GM18526 (cell line): ENCODE measurements at regions not wholly inside any gene's neighbourhood (a gene's known extent, or its start where the extent isn't known, plus 50 kb on each side); places are given as distances from the start of the nearest gene placed in this dataset.

Source experiments
- POLR2A ChIP-seq: IDR thresholded peaks from 3 replicates; pipeline ENCODE4 v1.6.1; 2011; ENCODE audit not compliant: insufficient read length; ENCODE audit errors: extremely low read depth

- no peak for TF ChIP-seq POLR2A
Observed at GRCh38 chr9:36759141-36759540, 186.4 kb downstream of the MELK start.

DNA sequence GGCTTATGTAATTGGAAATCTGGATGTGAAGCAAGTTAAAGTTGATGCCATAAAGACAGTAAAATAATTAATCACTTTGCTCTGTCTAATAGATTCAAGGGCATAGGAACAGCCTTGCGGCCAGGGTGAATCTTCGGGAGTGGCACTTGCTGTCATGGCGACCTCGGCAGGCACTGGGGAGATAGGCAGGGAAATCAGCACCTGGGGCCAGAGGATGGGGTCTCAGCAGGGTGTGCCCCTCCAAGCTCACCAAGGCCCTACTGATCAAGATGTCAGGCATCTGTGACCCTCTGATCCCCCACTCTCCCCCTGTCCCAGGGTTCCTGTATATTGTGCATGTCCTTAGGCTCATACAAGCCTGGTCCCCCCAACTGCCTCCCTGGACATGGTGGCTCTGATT, 187.3 kb downstream of the MELK start:
- no peak for TF ChIP-seq POLR2A

GRCh38 chr9:36760667-36761420, 188.1 kb downstream of the MELK start:
- TF ChIP-seq POLR2A: no peak

GRCh38 chr9:36762958-36763357, 190.3 kb downstream of the MELK start:
- TF ChIP-seq POLR2A: no peak

GRCh38 chr9:36763778-36764177, 191.1 kb downstream of the MELK start:
- TF ChIP-seq POLR2A: no peak

- TF ChIP-seq POLR2A: no peak
Observed at GRCh38 chr9:36764364-36765076, 191.8 kb downstream of the MELK start.

DNA sequence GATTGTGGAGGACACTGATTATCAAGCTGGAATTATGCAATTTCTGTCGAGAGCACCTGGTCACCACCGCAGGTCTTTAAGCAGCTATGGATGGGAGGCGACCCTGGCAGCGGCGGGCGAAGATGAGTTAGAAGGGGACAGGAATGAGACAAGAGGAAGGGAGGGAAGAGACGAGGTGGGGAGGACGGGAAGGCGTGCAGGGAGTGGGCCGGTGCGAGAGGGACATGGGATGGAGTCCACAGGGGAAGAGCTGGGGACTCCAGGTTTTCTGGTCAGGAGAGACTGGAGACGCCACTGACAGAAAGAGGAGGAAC, 192.3 kb downstream of the MELK start:
- TF ChIP-seq POLR2A: no peak

DNA sequence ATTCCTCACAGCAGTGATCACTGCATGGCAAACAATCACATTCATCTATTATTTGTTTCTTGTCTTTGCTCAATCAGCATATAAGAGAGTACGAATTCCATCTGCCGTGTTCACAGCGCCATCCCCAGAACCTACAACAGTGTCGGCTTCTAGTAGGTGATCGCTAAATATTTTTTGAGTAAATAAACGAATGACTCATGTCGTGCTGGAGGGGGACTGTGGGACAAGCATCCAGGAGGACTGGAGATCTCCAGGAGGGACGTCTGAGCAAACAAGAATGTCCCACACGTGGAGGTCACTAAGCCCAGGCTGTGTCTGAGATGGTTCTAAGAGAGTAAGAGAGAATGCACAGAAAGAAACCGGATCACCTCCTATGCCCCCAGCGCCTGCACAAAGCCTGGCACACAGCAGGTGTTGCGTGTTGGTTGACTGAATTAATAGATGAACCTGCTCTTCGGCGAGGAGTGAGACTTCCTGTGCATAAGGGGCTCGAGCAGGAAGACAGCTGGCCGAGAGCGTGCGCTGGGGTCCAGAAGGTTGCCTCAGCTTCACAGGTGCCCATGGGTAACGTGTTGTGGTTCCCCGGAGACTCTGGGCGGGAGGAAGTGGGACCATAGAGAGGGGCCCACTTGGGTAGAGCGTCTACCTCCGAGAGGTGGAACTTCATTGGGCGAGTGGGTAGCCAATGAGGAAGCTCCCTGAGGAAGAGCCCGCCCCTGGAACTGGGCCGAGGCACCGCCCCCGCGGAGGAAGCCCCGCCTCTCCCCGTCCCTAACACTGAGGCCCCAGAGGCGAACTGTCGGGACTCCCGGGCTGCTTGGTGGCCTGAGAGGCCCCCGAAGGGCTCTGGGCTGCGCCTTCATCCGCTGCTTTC, 193.0 kb downstream of the MELK start:
- TF ChIP-seq POLR2A: peak; percentile 66

DNA sequence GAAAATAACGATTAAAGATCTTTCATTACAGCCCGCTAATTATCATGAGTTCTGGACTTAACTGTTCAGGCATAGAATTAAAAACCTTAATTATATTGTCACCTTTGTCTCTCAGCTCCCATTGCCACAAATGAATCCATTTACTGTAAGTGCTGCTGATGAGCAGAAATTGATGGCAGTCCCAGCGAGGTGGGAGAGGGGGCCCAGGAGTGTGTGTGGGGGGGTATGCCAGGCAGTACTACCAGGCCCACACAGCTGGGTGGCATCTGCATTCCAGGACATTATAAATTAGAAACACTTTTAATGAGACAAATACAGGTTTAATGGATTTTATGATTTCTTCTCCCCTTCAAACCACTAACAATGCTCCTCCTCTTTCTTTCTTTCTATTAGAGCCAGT, 196.0 kb downstream of the MELK start:
- TF ChIP-seq POLR2A: no peak

GRCh38 chr9:36770025-36770424, 197.3 kb downstream of the MELK start:
- TF ChIP-seq POLR2A: no peak

- TF ChIP-seq POLR2A: no peak
Observed at GRCh38 chr9:36772449-36773403, 200.0 kb downstream of the MELK start.

DNA sequence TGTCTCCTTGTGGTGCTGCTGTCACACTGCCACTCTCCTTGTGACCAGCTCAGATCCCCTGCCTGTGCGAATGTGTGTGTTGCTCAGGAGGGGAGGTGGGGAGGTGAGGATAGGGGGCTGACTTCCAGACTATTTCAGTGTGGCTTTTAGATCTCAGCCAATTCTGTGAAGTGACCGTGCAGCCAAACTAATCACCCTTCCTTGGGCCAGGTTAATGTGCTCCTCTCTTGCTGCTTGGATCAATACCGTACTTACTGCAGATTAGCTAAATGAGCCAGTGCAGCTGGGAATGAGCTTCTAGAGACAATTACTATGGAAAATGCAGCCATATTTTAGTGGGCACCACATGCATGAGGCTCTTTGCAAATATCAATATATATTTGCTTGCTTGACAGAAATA, 206.0 kb downstream of the MELK start:
- no peak for TF ChIP-seq POLR2A

GRCh38 chr9:36779582-36779981, 206.9 kb downstream of the MELK start:
- TF ChIP-seq POLR2A: no peak

DNA sequence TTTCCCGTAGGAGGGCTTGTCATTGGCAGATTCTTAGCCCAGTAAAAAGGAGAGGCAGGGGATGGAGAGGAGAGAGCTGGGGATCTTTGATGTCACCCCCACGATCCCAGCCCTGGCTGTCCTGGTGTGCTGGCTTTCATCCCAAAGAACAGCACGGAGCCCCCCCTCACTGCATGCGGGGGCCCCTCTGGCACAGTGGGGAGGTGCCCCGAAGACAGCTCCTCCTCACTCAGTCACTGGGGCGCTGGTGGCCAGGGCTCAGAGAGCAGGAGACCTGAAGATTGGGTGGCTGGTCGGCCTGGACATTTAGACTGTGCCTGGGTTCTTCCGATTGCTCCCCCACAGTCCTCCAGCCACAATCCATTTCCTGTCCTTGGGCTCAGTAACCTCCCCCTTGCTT, 207.5 kb downstream of the MELK start:
- no peak for TF ChIP-seq POLR2A

DNA sequence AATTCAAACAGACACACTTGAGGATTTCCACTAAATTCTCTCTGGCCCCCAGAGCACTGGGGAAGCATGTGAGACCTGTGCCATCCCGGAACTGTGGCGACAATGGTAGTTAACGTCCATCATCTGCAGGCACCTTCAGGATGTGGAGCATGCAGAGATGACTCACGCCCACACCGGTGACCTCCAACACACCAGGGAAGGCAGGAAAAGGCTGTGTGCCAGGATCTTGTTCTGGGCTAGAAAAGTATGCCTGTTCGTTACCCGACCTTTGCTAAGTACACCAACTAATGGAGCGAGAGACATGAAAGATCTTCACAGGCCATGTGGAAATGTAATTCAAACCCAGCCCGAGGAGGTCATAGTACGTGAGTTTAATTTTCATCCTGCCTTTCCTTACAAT, 208.8 kb downstream of the MELK start:
- TF ChIP-seq POLR2A: no peak
